Hematopoietic multipotent progenitor cell treated with erythropoietin and hydrocortisone succinate and interleukin-3 and kit ligand, for 4 days (in vitro differentiated cells): ENCODE measurements at regions not wholly inside any gene's neighbourhood (a gene's known extent, or its start where the extent isn't known, plus 50 kb on each side); places are given as distances from the start of the nearest gene placed in this dataset.
"Not testable (repeated sequence)": the region's sequence is repeated elsewhere in the genome, so short reads cannot be mapped to it uniquely, and the experiment has no call there.

Source experiments
- DNase-seq: peaks from one replicate; pipeline ENCODE4 v3.0.0-alpha.2; 2015

GRCh38 chr1:87972811-87973210, 644.1 kb downstream of the LMO4 start:
- no peak for DNase-seq

GRCh38 chr1:87973896-87974295, 645.2 kb downstream of the LMO4 start:
- DNase-seq: no peak

GRCh38 chr1:87976316-87976715, 647.6 kb downstream of the LMO4 start:
- DNase-seq: no peak

- DNase-seq: no peak
Observed at GRCh38 chr1:87977145-87977544, 648.5 kb downstream of the LMO4 start.

- DNase-seq: no peak
Observed at GRCh38 chr1:87979079-87979478, 650.4 kb downstream of the LMO4 start.

- DNase-seq: no peak
Observed at GRCh38 chr1:87980494-87980893, 651.8 kb downstream of the LMO4 start.

GRCh38 chr1:87981386-87981785, 652.7 kb downstream of the LMO4 start:
- no peak for DNase-seq

GRCh38 chr1:87981810-87982209, 653.1 kb downstream of the LMO4 start:
- no peak for DNase-seq

- no peak for DNase-seq
Observed at GRCh38 chr1:87983841-87984240, 655.2 kb downstream of the LMO4 start.

GRCh38 chr1:87985071-87985470, 656.4 kb downstream of the LMO4 start:
- DNase-seq: no peak

- peak; percentile 3 for DNase-seq
Observed at GRCh38 chr1:87986130-87986866, 657.6 kb downstream of the LMO4 start.

- no peak for DNase-seq
Observed at GRCh38 chr1:87989346-87989745, 660.7 kb downstream of the LMO4 start.

GRCh38 chr1:87992536-87992935, 663.9 kb downstream of the LMO4 start:
- not testable (repeated sequence) for DNase-seq

- no peak for DNase-seq
Observed at GRCh38 chr1:87993051-87993450, 664.4 kb downstream of the LMO4 start.

GRCh38 chr1:87999852-88000251, 671.2 kb downstream of the LMO4 start:
- no peak for DNase-seq

GRCh38 chr1:88001460-88001859, 672.8 kb downstream of the LMO4 start:
- no peak for DNase-seq

- DNase-seq: no peak
Observed at GRCh38 chr1:88003255-88003654, 674.6 kb downstream of the LMO4 start.

GRCh38 chr1:88009916-88010315, 674.2 kb upstream of the PKN2 start:
- DNase-seq: no peak

- DNase-seq: no peak
Observed at GRCh38 chr1:88013485-88013884, 670.6 kb upstream of the PKN2 start.

- DNase-seq: no peak
Observed at GRCh38 chr1:88014131-88014530, 669.9 kb upstream of the PKN2 start.

GRCh38 chr1:88016947-88017346, 667.1 kb upstream of the PKN2 start:
- peak; percentile 20 for DNase-seq

- DNase-seq: peak; percentile 3
Observed at GRCh38 chr1:88021529-88021928, 662.5 kb upstream of the PKN2 start.

- peak; percentile 82 for DNase-seq
Observed at GRCh38 chr1:88022516-88022915, 661.6 kb upstream of the PKN2 start.

GRCh38 chr1:88029142-88029541, 654.9 kb upstream of the PKN2 start:
- peak; percentile 43 for DNase-seq

GRCh38 chr1:88029899-88030298, 654.2 kb upstream of the PKN2 start:
- no peak for DNase-seq
